Adrenal gland (tissue), 9 donors: ENCODE measurements at regions not wholly inside any gene's neighbourhood (a gene's known extent, or its start where the extent isn't known, plus 50 kb on each side); places are given as distances from the start of the nearest gene placed in this dataset.
"Not testable (repeated sequence)": the region's sequence is repeated elsewhere in the genome, so short reads cannot be mapped to it uniquely, and the experiment has no call there.

Source experiments
- DNase-seq, 7 donors: peaks; one replicate each; pipeline ENCODE4 v3.0.0-alpha.2; 2019 to 2020
- H3K27ac ChIP-seq, 5 donors: fragments of 200-600 bp; sonication (generic) in 4 of 5; 1 replicate in 3 of 5; 2 replicates in 2 of 5; pipeline versions ENCODE4 v1.5.1 to v1.8.0; 2016 to 2020; ENCODE audit warnings: mild to moderate bottlenecking in 1 of 5
- H3K27me3 ChIP-seq: fragments of 200-600 bp; 2 replicates; pipeline ENCODE4 v1.8.0; 2021
- H3K36me3 ChIP-seq, 2 donors: fragments of 200-600 bp; replicated peaks in 1 of 2; 1 replicate in 1 of 2; 2 replicates in 1 of 2; pipeline versions ENCODE4 v1.5.1 to v1.8.0; 2018 to 2022
- H3K4me1 ChIP-seq, 2 donors: fragments of 200-600 bp; replicated peaks in 1 of 2; 1 replicate in 1 of 2; 2 replicates in 1 of 2; pipeline versions ENCODE4 v1.5.1 to v1.8.0; 2018 to 2021
- H3K4me3 ChIP-seq, 4 donors: fragments of 200-600 bp; sonication (generic) in 3 of 4; one replicate each; pipeline ENCODE4 v1.5.1; 2016 to 2018
- H3K9me3 ChIP-seq, 3 donors: fragments of 200-600 bp; sonication (generic) in 1 of 3; replicated peaks in 1 of 3; 1 replicate in 2 of 3; 2 replicates in 1 of 3; pipeline versions ENCODE4 v1.5.1 to v1.8.0; 2016 to 2021
- CTCF ChIP-seq, 6 experiments: fragments of 450-650 bp in 4 of 6; fragments of 200-600 bp in 2 of 6; sonication (generic) in 1 of 6; IDR thresholded peaks; 1 replicate in 5 of 6; 2 replicates in 1 of 6; pipeline versions ENCODE4 v1.5.1 to v1.8.0; 2016 to 2021; ENCODE audit warnings: antibody characterized with exemption in 6 of 6, mild to moderate bottlenecking in 2 of 6, moderate library complexity in 1 of 6
- POLR2A ChIP-seq, 2 donors: fragments of 450-650 bp; IDR thresholded peaks; one replicate each; pipeline ENCODE4 v1.6.1; 2017; ENCODE audit warnings: antibody characterized with exemption in 2 of 2, mild to moderate bottlenecking in 2 of 2, moderate library complexity in 1 of 2
- WGBS, 4 donors: extraction: QIAGEN DNeasy Blood & Tissue Kit in 2 of 4; methylation state at CpG; one replicate each; pipeline versions ENCODE4 v1.1.5 to v1.1.7; 2013 to 2017; 5-methylcytosine and 5-hydroxymethylcytosine counted together
- intact Hi-C, 2 donors: fragments of 100-400 bp; cut with DNase I; formaldehyde crosslinking; loops; one replicate each; pipeline versions ENCODE4 v1.14.1 to v1.15.0; 2022 to 2023
- donor health status: healthy with polysubstance abuse.
- donor health status: Bipolar disorder and iron deficiency.
- donor health status: DM: yes; HTN: yes; CAD: no.
- donor health status: DM: no; HTN: no; CAD: no.
- donor health status: DM: no; HTN: no; CAD: no.

DNA sequence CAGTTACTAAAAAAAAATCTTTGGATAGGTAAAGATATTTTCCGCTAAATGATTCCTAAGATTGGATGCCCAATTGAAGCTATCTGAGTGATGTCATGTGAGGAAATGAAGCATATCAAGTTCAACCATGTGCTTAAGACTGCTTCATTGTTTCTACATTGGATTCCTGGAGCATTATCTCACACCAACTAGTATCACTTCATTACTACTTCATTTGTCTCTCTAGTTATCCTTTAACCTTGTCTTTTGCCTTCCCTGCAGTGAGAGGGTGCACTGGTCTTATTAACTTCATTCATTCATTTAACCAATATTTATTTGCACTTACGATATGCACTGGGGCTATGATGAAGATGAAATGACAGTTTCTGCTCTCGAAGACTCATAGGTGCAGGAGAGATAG lies 198.1 kb downstream of the SLC38A4 start:
- 94 to 98% (median 96%) methylated on average over 3 of the region's 3 CpGs for WGBS, 4 donors
- DNase-seq: no peak
- TF ChIP-seq POLR2A (IDR thresholded peaks at IDR 0.05) (no peak), CTCF (IDR thresholded peaks at IDR 0.05) (no peak)
- no peaks in the 10 kb centered on the region for H3K27me3 ChIP-seq
- no peak overlapping the region for H3K27ac ChIP-seq
- intact Hi-C loops: no loop called here
- no peak overlapping the region for H3K4me3 ChIP-seq
- H3K9me3 ChIP-seq: no peaks in the 10 kb centered on the region
- H3K36me3 ChIP-seq: no peaks in the 10 kb centered on the region
- H3K4me1 ChIP-seq: no peaks in the 10 kb centered on the region

- not testable (repeated sequence) for DNase-seq, H3K27me3 ChIP-seq
Measured at GRCh38 chr12:46619474-46619873, 206.3 kb downstream of the SLC38A4 start.

DNA sequence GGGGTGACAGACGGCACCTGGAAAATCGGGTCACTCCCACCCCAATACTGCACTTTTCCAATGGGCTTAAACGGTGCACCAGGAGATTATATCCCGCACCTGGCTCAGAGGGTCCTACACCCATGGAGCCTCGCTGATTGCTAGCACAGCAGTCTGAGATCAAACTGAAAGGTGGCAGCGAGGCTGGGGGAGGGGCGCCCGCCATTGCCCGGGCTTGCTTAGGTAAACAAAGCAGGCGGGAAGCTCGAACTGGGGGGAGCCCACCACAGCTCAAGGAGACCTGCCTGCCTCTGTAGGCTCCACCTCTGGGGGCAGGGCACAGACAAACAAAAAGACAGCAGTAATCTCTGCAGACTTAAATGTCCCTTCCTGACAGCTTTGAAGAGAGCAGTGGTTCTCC lies 208.1 kb downstream of the SLC38A4 start:
- H3K36me3 ChIP-seq, H3K27me3 ChIP-seq, H3K4me3 ChIP-seq, H3K4me1 ChIP-seq, intact Hi-C loops, H3K9me3 ChIP-seq: not testable (repeated sequence)
- peak overlapping the region in 2 of 5 donors; percentile 47 to 57 for H3K27ac ChIP-seq
- 91 to 95% (median 94%) methylated on average over 11 of the region's 11 CpGs for WGBS, 4 donors
- DNase-seq: peak in 2 of 7 donors; percentile 22 to 26

More at GRCh38 chr12:46619474-46619873, 206.3 kb downstream of the SLC38A4 start:
- 85 to 100% (median 94%) methylated on average over 2 to 5 of the region's 5 CpGs for WGBS, 4 donors
- intact Hi-C loops, H3K4me3 ChIP-seq, H3K9me3 ChIP-seq, H3K4me1 ChIP-seq, H3K36me3 ChIP-seq, H3K27ac ChIP-seq: not testable (repeated sequence)

- H3K27ac ChIP-seq: peak overlapping the region in 4 of 5 donors; percentile 42 to 67 (median 45)
- H3K9me3 ChIP-seq: no peaks in the 10 kb centered on the region
- H3K36me3 ChIP-seq: no peaks in the 10 kb centered on the region
- 34 to 36% (median 35%) methylated on average over 4 of the region's 4 CpGs for WGBS, 4 donors
- intact Hi-C loops: no loop called here
- TF ChIP-seq POLR2A (IDR thresholded peaks at IDR 0.05): no peak
- TF ChIP-seq CTCF (IDR thresholded peaks at IDR 0.05): no peak
- no peak overlapping the region for H3K4me3 ChIP-seq
- DNase-seq: peak; percentile 67 to 92 (median 81)
- H3K4me1 ChIP-seq: peaks cover 5% of the 10 kb centered on the region in 2 donors
- no peaks in the 10 kb centered on the region for H3K27me3 ChIP-seq
Measured at GRCh38 chr12:46617167-46617566, 208.6 kb downstream of the SLC38A4 start.

- peaks cover 6% of the 10 kb centered on the region in 2 donors for H3K4me1 ChIP-seq
- no peaks in the 10 kb centered on the region for H3K9me3 ChIP-seq
- no peaks in the 10 kb centered on the region for H3K27me3 ChIP-seq
- no peak overlapping the region for H3K4me3 ChIP-seq
- H3K36me3 ChIP-seq: no peaks in the 10 kb centered on the region
- TF ChIP-seq CTCF (IDR thresholded peaks at IDR 0.05) (no peak), POLR2A (IDR thresholded peaks at IDR 0.05) (no peak)
- intact Hi-C loops: no loop called here
- no peak overlapping the region for H3K27ac ChIP-seq
- no peak for DNase-seq
- 93 to 99% (median 97%) methylated on average over 3 of the region's 3 CpGs for WGBS, 4 donors
Measured at GRCh38 chr12:46610754-46611153, 215.0 kb downstream of the SLC38A4 start.
